ENCODE measurements at regions not wholly inside any gene's neighbourhood (a gene's known extent, or its start where the extent isn't known, plus 50 kb on each side); places are given as distances from the start of the nearest gene placed in this dataset.

DNA sequence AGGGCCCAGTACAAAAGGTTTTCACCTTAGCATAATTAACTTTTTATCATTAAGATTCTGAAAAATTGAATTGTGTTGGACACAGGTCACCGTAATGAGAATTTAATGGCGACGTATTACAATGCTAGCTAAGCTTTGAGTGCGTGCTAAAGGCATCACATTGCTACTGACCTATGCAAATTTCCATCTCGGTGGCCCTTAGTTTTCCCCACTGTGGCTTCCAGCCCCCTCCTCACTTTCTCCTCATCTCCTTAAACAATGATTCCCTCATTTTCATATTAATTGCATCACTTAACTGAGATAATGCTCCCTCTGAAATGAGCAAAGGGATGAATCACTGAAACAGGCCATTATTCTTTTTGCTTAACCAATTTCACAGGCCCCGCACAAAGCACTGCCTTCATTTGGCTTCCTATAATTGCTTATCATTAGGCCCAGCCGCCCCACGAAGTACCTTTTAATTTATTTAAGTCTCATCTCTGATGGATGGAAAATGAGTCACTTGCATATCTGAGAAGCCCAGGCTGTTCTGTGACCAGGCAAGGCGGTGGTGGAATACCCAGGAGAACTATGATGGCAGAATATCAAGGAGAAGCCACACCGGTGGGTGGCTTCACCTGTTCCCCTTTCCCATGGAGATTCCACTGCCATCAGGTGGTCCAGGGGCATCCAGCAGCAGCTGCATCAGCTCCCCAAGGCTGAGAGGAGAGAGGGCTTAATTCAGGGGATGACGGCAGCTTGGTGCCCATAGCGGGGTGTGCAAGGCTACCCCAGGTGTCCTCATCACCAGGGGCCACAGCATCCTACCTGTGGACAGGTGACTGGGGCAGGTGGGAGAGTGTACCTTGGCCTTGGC is 223.8 kb upstream of the BOD1L1 start:
- DNase-seq, result no peak

DNA sequence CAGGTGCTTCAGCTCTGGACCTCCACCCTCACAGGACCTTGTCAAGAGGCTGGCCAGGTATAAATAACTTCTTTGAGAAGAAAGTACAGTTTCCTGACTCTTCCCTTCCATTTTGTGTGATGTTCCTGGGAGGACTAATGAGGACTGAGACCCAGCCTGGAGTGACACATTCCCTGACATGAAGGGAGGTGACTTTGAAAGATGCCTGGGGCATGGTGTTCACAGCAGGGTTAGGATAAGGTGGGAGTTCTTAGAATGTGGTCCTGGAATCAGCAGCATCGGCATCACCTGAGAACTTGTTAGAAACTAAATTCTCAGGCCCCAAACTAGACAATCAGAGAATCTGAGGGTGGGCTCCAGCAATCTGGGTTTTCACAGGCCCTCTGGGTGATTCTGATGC is 224.9 kb upstream of the BOD1L1 start:
- no peak for DNase-seq

DNA sequence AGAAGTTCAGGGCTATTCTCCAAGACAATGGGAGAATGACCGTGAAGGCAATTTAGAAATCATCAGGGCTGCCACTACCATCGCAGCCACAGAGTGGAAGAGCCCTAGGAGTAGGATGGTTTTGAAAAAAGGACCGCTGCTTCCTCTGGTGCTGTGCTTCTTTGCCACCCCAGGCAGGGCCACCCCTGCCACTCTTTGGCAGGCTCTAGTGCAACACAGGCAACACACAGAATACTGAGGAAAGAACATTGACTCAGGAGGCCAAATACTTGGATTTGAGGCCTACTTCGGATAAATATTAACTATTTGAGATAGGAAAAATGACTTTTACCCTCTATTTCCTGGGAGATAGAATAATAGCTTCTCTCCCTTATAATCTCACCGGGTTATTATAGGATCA is 228.9 kb upstream of the BOD1L1 start:
- no peak for DNase-seq

DNA sequence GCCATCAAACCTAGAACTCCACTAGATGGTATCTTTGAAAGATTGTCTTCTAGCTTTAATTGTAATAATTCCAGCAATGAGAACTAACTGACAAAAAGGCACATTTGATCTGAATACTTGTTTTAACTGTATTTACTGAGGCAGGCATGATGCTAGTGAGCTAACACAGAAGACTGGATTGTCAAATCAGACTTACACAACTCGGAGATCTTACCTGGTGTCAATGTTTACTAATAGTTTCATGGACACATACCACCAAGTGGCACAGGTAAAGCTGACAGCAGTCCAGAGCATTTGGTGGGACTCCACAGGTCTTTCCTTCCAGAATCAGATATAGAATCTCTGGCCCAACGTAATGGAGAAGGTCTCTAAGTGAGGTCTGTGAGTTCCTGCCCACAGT is 229.9 kb upstream of the BOD1L1 start:
- DNase-seq, result no peak

DNA sequence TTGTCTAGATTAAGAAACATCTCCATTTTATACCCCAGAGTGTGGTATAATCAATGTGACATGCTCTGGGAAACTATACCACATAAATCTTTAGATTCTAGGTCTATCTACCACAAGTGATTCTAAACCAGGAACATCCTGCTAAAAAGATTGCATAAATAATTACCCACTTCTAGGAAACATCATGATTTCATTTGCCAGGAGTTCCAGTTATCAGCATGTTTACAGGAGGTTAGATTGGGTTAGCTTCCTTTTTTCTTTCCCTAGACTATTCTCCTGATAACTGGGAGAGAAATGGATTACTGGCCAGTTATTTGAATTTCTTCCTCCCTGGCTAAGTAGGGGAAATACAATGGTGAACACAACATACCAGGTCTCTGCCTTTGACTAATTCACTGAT is 230.3 kb upstream of the BOD1L1 start:
- no peak for DNase-seq

DNA sequence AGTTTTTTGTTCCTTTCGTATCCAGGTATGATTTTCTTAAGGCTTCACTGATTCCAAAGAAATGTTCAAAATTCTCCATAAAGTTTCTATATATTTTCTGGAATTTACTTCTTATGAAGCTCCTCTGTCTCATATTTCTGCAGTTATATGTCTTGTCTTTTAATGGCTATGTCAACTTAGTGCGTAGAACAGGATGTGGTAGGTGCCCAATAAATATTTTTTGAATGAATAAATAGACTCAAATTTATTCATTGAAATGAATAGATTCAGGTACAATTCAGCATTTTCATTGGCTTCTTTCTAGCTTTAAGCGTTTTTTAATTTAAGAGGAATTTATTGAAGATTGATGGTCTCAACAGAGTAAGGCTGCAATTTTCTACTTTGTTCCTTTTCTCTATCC is 231.9 kb upstream of the BOD1L1 start:
- no peak for DNase-seq

DNA sequence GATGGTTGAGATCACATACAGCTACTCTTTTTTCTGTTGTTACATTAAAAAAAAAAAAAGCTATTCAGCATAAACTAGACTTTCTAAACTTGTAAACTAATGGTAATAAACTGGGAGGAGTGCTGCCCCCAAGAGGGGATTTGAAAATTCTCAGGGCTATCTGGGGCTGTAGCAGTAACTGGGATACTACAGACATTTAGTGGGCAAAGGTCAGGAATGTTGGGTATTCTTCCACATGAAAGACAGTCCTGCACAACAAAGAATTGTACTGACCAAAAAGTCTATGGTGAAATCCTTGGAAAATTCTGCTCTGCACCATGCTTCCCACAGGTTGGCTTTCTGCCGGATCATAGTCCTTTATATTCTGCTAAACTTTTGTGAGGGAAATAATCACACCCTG is 232.6 kb upstream of the BOD1L1 start:
- DNase-seq, result no peak

DNA sequence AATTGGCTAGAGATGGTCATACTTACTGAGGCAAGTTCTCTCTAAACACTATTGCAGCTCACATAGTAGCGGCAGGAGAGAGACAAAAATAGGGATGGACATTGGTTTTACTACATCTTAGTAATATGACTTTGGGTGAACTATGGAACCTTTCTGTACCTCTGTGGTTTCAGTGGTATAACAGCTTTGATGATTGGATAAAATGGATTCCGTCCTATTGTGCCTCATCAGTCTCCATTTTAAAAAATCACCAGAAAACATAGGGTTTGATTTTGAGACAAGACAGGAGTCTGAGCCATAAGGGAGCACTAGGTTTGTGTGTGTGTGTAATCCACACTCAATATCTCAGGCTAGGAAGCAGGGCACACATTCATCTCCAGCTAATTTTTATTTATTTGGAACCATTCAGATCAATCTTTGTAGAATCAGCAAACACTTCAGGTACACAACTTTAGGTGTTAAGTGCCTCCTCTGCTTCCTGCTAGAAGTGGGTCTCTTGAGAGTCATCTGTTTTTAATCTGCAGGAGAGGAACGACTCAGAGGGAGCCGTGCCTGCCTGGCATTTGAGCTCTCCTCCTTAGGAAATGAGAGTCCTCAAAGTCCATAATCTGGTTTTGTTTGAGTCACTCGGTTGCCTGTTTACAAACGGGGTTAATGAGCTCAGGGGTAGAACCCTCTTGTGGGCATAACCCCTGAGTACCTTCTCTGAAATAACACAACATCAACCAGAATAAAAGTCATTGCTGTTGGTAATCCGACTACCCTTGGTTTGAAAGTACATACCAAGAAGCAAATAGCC is 238.5 kb upstream of the BOD1L1 start:
- DNase-seq, result no peak

DNA sequence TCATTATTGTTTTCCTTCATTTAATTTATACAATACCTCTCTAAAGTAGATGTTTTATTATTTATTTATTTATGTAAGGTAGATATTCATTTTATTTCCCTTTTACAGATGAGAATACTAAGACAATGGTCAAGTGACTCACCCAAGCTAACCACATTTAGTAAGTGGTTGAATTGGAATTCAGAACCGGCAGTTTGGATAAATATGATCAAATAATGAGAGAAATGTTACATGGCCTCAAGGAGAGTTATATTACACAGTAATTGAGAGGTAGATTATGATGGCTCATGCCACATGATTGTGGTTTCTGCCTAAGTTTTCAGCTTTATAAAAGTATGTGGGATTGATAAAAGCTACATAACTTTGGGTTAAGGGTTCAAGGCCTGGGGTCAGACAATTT is 239.4 kb upstream of the BOD1L1 start:
- DNase-seq, result no peak

DNA sequence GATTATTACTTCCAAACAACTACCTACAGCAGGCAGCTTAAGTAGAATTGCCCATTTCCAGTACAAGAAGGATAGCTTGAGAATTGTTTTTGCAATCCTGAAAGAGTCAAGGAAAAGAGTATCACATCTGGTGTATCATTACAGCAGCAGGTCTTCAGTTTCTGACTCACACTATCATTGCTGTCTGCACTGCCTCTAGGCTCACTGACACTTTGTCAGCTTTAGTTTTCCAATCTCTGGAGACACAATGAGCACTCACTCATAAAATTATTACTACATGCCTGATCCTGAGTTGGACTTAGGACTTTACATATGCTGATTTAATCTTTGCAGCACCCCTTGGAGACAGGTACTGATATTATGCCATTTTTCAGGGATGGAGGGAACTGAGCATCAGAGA is 244.6 kb upstream of the BOD1L1 start:
- DNase-seq, result no peak

DNA sequence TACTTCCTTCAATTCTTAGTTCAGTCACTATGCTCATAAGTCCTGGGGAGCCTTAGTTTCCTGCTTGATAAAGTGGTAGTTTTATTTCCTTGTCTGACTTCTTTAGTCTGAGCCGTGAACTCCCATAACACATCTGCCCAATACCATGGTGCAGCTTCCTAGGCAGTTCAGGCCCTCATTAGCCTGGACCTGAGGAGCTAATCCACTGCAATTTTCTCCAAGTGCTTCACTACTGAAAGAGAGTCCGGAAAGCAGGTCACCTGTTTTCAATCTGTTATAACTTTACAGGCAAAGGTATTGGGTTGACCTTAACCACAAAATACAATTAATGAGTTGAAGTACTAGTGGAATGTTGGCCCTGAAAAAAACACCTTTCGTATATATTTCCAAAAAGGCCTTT is 245.4 kb upstream of the BOD1L1 start:
- no peak for DNase-seq

DNA sequence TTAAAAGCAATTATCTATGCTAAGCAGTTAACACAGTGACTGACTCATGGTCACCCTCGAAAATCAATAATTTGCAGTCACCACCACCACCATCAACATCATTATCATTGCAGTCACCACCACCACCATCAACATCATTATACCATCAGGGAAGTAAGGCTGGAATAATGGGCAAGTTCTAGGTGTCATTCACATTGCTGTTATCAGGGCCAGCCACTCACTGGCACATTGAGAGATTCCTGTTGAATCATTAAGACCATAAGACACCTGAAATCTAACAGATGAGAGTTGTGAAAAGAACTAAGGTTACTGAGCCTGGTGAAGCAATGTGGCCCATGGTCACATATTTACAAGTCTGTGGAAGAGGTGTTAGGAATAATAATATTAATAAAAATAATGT is 247.7 kb upstream of the BOD1L1 start:
- no peak for DNase-seq

DNA sequence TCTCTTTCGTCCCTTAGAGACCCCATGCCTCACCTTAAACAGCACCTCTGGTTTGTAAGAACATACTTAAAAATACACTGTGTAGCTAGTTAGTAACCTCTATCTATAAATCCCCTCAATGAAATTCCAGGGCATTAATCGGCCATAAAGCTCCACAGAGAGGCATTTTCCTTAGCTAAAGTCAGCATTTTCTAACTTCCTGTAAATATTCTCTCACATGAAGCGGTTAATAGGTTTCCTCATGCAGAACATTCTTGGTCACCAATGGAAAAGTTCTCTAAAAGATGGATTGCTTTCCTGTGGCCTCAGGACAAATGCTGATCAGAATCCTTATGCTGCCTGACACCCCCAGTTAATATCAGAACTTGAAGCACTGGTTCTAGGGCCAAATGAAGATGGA is 248.6 kb upstream of the BOD1L1 start:
- DNase-seq, result no peak

DNA sequence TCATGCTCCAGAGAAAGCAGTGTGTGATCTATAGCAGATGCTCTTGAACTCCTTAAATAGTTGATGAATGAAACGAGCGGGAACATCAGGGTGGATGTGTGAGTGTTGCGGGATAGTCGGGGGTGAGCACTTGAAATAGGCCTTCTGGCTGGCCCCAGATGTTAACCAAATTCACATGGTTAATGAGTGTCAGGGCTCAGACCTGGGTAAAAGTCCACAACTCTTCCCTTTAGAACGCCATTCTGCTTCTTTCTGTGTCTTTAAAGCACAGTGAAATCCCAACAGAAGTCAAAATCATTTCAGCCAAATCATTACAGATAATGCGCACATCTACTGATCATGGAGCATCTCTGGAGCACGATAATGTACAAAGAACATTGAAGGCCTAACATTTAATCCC is 249.4 kb upstream of the BOD1L1 start:
- no peak for DNase-seq

DNA sequence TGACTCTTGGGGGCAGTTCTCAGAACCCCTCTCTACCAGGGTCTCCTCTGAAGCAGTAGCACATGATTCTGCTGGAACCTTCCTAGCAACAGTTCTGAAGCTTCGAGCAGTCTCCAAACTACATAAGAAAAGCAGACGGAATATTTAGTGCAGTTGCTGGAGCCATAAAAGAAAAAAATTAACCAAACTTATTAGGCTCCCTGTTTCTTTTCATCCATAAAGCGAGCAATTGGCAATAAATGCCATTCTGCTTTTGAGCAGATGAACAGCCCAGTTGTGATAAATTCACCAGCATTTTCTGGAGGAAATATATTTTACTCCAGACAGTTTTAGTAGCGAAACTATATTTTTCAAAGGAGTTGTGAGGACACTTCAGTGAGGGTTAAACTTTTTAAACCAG is 250.1 kb upstream of the BOD1L1 start:
- DNase-seq, result no peak

DNA sequence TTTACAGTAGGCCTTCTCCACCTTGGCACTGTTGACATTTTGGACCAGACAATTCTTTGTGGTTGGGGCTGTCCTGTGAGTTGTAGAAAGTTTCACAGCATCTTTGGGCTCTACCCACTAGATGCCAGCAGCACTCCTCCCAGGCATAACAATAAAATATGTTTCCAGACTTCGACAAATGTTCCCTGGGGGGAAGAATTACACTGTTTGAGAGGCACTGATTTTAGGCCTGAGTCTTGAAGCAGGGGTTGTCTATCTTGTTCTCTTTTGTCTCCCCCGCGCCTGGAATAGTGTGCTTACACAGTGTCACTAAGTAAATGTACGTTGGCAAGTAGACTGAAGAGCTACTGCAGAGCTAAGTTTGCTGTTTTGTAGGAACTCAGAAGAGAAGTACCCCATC is 254.4 kb upstream of the BOD1L1 start:
- DNase-seq, result no peak

DNA sequence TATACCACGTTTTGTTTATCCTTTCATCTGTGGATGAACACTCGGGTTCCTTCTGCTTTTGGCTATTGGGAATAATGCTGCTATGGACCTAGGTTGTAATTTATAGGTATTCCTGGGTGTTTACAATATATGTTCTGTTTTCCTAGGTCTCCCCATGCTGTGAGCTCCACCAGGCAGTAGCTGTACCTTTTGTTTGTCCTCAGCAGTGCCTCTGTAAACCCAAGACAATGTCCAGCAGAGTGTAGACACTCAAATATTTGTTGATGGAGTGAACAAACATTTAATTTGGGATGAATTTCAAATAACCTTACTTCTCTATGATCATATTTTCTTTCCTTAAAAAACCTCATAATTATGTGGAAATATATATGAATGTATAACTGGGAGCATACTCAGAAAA is 259.5 kb upstream of the BOD1L1 start:
- no peak for DNase-seq

DNA sequence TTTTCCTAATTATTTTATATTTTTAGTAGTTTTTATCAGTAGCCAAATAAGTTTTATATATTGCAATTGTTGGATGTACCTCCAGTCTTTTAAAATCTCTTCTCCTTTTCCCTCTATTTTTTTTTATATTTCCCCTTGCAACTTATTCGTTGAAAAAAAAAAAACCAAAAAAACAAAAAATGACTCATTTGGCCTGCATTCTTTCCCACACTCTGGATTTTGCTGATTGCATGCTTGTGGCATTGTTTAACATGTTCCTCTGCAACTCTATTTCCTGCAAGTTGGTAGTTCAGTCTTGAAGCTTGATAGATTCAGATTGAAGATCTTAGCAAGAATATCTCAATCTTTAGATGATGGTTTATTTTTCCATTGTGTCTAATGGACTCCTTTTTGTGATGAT is 260.6 kb upstream of the BOD1L1 start:
- DNase-seq, result no peak

DNA sequence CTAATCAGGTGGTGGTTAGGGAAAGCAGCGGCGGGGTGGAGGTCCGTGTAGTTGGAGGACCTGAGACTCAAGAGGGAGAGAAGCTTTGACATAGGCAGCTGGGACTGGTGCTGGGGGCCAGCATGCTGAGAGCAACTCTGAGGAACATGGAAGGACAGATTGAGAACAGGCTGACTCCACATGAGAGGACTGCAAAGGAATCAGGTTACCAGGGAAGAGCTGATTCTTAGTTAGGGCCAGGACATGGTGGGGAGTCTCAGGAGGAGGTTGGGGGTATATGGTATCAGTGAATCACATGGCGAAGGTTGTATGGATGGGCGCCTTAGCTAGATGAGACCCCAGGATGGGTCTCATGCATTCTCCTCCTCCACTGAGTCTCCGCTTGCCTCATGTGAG is 264.0 kb upstream of the BOD1L1 start:
- no peak for DNase-seq

DNA sequence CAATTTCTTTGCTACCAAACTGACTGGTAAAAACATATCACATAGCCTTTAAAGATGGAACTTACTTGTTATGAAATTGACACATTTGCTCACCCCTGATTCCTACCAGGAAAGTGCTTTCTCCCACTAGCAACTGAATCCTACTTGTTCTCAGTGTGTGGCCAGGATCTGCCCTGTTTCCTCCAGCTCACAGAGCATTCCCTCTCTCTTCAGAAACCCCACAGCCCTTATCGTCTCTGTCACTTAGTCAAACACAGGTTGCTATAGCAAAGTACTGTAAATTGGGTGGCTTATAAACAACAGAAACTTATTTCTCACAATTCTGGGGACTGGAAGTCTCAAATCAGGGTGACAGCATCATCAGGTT is 265.2 kb upstream of the BOD1L1 start:
- DNase-seq, result no peak

DNA sequence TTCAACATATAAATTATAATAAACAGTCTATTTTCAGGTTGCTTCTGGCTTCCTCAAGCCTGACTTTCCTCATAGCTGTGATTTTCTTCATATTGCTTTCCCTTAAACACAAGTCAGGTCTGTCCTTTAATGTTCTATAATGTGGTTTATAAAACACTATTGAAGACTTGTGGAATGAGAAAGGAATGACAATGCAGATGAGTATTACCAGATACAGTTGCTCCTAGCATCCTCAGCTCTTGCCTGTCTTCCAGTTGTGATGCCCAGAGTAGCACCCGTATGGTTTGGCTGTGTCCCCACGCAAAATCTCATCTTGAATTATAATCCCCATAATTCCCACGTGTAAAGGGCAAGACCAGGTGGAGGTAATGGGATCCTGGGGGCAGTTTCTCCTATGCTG is 265.7 kb upstream of the BOD1L1 start:
- no peak for DNase-seq

DNA sequence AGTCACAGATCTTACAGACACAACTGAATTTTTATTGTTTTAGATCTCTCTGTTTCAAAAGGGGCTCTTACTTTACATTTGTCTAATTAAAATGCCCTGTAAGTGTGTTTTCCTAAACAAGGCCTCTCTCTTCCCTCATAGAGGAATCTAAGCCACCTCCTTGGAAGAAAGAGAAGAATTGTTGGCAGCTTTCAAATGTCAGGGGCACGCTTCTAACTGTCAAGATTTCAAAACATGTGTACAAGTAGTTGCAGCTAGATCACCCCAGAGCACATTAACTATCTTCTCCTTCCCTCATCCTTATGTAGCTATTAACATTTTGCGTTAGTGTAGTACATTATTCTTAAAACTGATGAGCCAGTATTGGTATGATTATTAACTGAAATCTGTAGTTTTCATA is 266.5 kb upstream of the BOD1L1 start:
- no peak for DNase-seq

DNA sequence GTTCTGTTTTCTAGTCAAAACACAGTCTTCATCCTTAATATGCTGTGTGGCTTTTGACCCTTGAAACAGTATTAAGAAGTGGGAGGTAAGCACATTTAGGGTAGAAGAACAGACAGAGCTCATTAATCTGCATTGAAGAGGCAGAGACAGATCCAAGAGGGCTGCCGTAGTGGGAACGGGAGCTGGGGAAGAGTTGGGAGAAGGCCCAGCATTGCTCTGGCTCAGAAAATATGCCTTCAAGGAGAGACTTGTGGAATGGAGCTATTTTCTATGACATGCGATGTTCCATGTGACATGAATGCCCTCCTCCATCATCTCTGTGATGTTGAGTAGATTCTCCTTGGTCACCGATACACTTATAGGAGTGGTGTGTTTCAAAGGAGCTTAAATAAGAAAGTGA is 273.3 kb upstream of the BOD1L1 start:
- DNase-seq, result no peak

DNA sequence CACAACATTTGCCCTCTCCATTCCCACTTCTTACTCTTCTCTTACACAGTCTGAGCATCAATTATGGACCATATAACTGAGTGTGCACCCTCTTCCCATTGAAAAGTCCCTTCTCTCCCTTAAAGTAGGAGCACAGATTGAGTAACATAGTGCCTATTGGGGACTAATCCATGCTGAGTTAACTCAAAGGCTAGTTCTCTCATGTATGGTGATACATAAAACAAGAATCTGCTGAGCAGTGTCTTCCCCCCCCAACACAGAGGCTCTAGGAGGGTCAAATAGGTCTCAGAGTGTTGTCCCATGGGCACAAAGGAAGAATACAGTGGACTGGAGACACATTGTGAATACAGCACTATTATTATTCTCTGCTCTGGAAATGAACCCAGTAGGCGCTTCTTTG is 274.6 kb upstream of the BOD1L1 start:
- DNase-seq, result no peak

DNA sequence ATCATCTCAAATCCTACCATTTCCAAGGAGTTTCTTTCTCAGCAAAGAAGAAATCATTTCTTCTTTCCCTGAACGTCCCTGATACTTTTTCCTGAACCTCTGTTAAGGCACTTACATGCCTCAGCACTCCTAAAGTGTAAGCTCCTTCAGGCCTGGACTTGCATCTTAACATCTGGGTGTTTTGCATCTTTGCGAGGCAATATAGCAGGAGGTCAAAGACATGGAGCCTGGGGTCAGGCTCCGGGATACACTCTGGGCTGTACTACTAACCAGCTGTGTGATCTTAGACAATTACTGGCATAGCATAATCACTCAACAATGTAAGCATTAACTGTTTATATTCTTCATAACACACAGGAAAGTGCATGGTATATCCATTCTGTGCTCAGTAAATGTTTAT is 275.5 kb upstream of the BOD1L1 start:
- no peak for DNase-seq

Measured in NCI-H446 treated with DMSO at 0.1 percent for 48 hours (cell line).